GM12872 (cell line): ENCODE measurements at regions not wholly inside any gene's neighbourhood (a gene's known extent, or its start where the extent isn't known, plus 50 kb on each side); places are given as distances from the start of the nearest gene placed in this dataset.

ENCODE experiments used
- CTCF ChIP-seq: IDR thresholded peaks from 3 replicates; pipeline ENCODE4 v1.5.1; 2011; ENCODE audit warnings: low read depth, mild to moderate bottlenecking, low read length, moderate library complexity; ENCODE audit not compliant: insufficient read depth

- TF ChIP-seq CTCF: no peak
Observed at GRCh38 chr16:7910116-7910515, 577.5 kb downstream of the RBFOX1 start.

GRCh38 chr16:7888411-7888810, 555.8 kb downstream of the RBFOX1 start:
- TF ChIP-seq CTCF: no peak

GRCh38 chr16:7887316-7887715, 554.7 kb downstream of the RBFOX1 start:
- TF ChIP-seq CTCF: no peak

GRCh38 chr16:7871979-7872378, 539.3 kb downstream of the RBFOX1 start:
- TF ChIP-seq CTCF: no peak

GRCh38 chr16:7871371-7871770, 538.7 kb downstream of the RBFOX1 start:
- no peak for TF ChIP-seq CTCF

GRCh38 chr16:7867831-7868230, 535.2 kb downstream of the RBFOX1 start:
- TF ChIP-seq CTCF: no peak

GRCh38 chr16:7866144-7866543, 533.5 kb downstream of the RBFOX1 start:
- no peak for TF ChIP-seq CTCF
